GM19239 (cell line): ENCODE measurements at regions not wholly inside any gene's neighbourhood (a gene's known extent, or its start where the extent isn't known, plus 50 kb on each side); places are given as distances from the start of the nearest gene placed in this dataset.

Experiments
- DNase-seq: peaks from one replicate; pipeline ENCODE4 v3.0.0; 2011; ENCODE audit warnings: low spot score; ENCODE audit not compliant: insufficient read length
- FAIRE-seq: peaks from 2 replicates; lab custom pipeline; 2011; peaks lifted over from hg19 to GRCh38; lab: Jason Lieb, UNC

DNA sequence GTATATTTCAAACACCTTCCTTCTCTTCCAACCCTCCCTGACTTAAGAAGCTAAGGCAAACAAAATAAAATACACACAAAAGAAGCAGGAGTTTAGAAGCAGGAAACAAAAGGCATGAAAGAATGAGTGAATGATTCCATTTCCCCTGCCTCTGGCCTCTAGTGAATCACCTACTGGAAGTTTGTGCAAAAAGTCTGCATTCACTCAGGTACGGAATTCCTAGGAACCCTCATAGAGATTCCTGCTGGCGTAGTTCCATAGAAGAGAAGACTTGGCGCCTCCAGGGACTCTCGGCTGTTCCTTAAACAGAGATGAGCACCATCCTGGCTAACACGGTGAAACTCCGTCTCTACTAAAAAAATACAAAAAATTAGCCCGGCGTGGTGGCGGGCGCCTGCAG, 125.9 kb upstream of the TBL1X start:
- DNase-seq (no peak), FAIRE-seq (no peak)

DNA sequence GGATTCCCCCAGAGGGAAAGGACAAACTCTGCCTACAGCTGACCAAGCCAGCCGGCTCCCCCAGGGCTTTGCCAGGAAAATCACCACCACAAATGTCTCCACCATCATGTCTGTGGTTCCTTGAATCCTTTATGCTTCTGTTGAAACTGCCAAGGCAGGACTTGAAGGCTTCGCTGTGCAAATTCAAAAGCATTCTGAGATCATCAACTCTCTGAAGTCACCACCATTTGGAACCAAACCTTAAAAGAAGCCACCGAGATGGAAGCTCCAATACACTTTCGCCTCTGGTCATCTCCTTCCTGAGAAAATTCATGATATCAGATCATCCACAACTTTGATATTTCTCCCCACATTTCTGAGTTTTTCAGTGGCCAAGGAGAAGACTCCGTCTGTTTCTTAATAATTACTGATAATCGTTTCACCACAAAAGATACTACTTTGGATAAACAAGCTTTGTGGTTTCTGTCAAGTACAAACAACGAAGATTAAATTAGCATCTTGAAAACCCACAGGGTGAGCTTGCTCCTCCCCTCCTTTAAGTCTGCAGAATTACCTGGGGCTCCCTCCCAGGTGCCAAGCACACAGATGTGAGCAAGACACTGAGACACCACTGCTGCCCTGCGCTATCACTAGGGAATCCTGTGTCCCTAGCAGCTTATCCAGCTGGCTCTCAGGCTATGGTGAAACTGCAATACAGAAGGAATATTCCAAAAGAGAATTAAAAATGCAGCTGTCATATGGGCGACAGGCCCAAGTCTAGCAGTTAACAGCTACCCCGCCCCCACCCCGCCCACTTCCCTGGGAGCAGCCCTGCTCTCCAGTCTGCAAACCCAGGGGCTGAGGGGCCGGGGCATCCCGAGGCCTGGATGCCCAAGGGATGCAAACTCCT, 125.0 kb upstream of the TBL1X start:
- DNase-seq (no peak), FAIRE-seq (no peak)

DNA sequence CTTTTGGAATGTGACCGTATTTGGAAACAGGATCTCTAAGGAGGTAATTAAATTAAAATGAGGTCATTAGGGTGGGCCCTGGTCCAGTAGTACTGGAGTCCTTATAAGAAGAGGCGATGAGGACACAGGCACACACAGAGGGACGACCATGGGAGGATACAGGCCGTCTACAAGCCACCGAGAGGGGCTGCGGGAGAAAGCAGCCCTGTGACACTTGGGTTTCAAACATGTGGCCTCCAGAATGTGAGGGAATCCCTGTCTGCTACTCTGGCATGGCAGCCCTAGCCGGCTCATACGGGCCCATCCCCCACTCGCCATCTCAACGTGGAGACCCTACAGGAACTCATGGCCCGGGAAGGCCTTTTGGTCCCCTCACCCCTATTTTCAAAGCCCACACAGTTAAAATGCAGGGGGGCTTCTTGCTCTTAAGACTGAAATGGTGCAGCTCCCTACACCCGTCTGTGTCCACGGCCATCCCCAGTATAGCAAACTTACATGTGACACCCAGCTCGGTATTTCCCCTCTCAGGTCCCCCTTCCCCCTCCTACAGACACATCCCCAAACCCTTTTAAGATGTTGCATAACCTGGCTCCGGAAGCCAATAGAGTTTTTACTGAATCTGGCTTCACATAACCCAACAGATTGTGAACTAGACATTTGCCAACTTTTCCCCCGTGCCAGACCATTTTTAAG, 124.1 kb upstream of the TBL1X start:
- DNase-seq: no peak

DNA sequence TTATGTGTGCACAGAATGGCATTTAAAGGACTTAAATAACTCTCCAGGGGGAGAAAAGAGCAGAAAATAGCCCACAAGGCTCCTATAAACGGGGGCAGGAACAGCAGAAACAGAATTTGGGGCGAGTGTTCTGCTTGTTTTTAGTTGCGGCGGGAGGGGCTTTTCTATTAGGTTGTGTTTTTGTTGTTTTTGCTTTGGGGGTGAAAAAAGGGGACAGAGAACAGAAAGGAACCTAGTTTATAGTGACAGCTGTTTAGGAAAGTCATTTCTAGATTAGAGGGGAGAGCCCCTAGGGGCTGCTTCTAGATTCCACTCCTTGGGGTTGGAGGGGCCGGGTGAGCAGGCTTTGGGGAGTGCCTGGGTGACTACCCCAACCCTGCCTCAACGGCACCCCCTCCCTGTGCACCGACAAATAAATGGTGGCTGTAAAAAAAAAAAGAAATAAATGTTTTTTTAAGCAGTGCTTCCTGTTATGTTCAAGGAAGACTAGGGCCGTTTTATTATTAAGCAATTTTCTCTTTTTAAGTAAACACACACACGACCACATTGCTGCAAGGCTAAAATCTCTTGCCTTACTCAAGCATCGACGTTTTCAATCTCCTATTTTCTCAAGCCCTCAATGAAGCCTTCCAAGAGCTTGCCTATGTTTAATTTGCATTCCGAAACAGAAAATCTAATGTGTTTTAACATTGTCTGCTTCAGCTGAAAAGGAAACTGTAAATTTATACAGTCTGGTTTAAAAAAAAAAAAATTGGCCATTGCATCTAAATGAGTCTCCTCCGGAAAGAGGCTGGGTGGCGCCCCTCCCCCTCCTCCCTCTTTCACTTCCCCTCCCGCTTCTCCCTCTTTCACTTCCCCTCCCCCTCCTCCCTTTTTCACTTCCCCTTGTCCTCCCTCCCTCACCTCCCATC, 123.3 kb upstream of the TBL1X start:
- no peak for DNase-seq
- peak; percentile 92 for FAIRE-seq

More for the DNA sequence above, 124.1 kb upstream of the TBL1X start:
- peak; percentile 51 for FAIRE-seq

DNA sequence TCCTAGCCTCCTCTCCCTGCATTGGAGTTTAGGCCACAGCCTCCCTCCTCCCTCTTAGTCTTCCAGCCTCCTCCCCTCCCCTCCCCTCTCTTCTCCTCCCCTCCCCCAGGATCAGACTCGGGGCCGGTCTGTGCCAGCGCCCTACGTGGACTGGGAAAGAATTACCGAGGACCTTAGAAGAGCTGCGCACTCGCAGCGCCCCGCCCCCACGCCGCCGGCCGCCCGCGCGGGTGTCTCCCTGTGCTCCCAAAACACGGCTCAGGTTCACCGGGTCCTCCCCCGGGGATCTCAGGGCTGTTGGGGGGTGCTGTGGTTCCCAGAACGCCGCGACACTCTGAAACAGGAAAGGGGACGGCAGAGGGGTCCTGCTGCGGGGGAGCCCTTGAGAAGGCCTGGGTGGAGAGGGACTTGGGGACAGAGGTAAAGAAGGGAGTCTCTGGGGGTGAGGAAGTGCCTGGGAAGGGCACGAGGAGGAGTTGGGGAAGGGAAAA, 122.3 kb upstream of the TBL1X start:
- no peak for FAIRE-seq
- DNase-seq: no peak

DNA sequence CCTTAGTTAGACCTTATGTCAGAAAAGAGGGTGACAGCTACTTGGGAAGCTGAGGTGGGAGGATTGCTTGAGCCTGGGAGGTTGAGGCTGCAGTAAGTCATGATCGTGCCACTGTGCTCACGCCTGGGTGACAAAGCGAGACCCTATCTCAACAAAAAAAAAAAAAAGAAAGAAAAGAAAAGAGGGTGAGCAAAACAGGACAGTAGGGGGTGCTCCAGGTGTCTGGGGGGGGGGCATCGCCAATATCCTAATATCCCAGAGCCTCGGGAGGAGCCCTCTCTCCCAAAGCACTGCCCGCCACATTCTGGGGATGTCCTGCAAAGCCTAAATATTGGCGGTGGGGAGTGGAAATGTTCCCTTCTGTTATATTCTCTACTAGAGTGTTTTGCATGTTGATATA, 120.9 kb upstream of the TBL1X start:
- FAIRE-seq (no peak), DNase-seq (no peak)

DNA sequence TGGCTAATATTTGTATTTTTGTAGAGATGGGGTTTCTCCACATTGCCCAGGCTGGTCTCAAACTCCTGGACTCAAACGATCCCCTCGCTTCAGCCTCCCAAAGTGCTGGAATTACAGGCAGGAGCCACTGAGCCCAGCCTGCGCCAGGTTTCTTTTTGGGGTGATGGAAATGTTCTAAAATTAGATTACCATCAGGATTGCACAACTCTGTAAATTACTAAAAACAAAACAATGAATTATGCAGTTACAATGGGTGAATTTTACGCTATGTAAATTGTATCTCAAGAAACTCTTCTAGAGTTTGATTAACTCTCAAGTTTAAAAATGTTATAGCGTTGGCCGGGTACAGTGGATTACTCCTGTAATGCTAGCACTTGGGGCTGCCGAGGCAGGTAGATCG, 118.9 kb upstream of the TBL1X start:
- no peak for FAIRE-seq
- no peak for DNase-seq

DNA sequence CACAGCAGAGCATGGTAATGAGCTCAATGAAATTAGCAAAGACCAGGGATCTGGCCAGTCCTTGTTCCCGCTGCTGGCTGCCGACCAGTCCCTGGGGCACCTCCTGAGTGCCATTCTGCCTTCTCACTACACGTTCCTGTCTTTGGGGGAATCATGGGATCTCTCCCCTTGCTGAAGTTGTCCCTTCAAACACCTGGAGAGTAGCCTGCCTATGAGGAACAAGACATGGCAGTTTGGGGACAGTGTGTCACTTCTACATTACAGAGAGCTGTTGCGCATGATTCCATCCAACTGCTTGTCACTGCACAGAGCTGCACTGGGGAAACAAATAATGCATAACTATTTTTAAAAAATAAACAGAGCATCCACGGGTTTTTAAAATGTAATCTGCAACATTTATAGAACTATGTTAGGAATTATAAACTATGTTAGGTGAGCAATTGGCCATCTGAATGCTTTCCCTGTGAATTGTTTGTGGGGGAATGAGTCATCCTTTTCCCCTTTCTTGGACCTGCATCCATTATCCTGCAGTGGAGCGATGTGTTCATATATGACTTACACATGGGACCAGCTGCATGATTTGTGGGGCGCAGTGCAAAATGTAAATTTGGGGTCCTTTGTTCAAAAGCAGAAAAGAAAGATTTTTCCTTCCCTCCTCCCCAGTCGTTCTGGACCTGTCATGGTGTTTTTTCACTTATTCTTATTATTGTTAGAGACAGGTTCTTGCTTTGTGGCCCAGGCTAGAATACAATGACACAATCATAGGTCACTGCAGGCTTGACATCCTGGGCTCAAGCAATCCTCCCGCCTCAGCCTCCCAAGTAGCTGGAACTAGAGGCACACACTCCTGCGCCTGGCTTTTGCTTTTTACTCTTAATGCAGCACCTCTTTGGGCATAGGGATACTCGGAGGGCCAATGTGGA, 115.0 kb upstream of the TBL1X start:
- FAIRE-seq: no peak
- no peak for DNase-seq

DNA sequence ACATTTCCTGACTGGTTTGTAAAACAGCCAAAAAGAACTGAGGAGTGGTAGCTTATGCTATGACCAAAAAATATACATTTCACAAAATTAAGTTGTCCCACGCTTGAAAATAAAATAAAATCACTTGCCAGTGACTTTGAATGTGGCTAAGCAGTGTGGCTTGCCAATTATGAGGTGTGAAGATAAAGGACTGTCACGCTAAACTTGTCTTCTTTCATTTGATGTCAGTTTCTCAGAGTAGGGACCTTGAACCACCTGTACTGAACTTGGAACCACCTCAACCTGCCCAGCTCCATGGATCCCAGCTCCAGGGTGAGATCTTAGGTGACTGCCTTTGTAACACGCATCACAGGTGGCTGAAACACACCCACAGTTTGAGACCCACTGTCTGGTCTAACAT, 113.7 kb upstream of the TBL1X start:
- FAIRE-seq (peak; percentile 59), DNase-seq (no peak)

DNA sequence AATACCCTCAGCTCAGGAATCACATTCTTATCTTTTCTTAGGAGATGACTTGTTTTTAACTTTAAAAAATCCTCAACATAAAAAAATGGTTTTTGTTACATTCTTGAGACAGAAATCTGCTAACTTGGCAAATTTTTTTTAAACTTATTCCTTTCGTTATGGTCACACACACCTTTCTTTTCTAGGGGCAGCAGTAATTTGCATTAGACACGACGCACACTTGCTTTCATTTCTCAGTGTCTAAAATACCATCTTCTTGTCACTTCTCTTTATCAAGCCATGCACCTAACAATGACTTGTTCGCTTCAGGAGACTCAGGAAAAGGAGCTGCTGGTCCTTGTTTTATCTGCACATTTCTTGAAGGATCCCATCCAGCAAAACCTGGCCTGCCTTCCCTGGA, 112.6 kb upstream of the TBL1X start:
- FAIRE-seq (no peak), DNase-seq (no peak)

DNA sequence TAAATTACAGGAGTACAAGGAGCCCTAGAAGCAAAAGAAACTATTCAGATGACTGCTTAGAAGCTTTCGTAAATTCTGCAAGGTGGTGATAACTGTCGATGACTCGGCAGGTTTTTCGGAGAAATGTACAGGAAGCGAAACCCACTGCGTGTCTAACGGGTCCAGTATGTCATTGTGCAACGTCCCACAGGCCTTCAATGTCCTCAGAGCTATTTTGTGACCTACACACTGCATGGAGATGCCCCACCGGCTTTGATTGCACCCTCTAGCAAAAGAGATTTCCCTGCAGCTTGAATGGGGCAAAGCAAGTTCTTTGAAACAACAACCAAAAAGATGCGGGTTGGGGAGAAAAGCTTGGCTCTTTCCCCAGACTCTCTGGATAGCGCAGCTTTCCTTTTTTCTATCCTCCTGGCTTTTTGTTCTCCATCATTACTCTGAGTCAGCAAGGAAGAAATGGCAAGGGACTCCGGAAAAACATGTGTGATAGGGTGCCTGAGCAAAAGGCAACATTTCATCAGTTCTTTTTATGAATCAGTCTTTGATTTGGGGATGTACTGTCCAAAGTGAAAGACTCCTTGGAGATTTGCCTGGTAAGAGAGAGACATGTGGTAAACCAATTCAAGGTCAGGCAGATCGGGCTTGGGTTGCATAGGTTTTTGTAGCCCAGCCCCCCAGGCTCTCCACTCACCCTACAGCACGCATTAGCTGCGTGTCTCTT, 112.0 kb upstream of the TBL1X start:
- DNase-seq (no peak), FAIRE-seq (peak; percentile 98)

DNA sequence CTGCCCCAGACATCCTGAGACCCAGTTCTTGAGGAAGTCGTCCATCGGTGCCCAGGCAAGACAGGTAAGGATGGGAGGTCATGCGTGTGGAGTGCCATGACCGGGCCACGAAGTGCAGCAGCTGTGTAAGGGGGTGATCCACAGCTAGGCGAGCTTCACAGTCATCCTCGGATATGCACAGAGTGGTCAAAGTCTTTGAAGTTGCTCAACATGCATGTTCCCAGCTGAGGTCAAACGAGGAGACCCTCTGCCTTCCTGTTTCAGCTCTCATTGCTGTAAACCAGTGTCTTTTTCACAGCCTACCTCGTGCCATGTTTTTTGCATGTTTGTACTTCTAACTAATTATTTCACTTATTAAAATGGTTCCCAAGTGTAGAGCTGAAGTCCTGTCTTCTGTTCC, 109.9 kb upstream of the TBL1X start:
- no peak for DNase-seq
- no peak for FAIRE-seq

DNA sequence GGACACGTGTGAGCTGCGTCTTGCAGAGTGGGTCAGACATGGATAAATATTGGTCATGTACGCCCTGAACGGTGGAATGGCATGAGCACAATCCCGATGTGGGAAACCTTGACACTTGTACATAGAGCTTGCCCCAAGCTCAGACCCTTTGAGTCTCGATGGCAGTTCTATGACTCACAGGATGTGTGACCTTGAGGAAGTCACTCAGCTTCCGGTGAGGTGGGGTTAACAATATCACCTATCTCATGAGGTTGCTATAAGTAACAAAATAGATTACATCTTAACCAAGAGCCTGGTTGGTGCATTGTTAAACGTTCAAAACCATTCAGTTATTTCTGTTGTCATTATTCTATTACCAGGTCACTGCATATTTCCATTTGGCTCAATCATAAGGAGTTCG, 109.1 kb upstream of the TBL1X start:
- DNase-seq: no peak
- no peak for FAIRE-seq

DNA sequence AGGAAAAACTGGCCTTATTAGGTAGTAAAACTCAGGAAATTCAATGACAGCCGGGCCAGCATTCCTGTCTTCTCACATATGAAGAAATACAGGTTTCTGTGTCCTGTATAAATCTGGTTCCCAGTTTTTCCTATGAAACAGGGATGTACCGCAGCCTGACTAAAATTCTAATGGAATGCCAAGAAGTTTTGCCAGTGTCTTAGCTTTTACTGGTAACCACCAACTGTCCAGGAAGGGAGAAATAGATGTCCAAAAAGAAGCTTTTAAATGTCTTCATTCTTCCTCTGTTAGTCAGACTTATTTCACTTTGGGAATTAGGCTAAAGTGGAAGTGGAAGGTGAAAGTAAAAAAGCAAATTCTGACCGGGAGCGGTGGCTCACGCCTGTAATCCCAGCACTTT, 108.0 kb upstream of the TBL1X start:
- no peak for FAIRE-seq

DNA sequence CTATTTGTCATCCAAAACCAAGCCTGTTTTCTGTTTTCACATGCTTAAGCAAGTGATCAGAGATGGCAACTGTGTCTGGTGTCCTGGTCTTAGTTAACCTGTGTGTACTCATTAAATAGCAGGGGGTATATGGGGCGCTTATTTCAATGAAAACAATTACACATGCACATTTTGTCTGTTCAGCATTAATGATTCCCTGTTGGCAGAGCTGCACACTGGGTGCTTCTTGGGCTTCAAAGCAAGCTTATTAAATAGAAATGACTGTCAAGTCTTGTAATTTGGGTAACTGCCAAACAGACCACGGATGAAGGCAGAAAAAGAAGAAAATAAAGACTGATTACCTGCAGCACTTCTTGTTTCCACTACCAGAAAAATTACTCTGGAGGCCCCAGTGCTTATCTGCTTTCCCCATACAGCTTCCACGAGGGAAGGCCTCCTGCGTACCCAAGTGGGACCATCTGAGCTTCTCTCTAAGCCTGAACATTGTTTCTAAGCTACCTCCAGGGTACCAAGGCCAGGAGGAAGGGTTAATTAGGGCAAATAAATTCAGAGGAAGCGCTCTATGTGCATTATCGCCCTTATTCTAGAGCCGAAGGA, 107.2 kb upstream of the TBL1X start:
- DNase-seq (no peak), FAIRE-seq (no peak)

More for the DNA sequence above, 108.0 kb upstream of the TBL1X start:
- no peak for DNase-seq

DNA sequence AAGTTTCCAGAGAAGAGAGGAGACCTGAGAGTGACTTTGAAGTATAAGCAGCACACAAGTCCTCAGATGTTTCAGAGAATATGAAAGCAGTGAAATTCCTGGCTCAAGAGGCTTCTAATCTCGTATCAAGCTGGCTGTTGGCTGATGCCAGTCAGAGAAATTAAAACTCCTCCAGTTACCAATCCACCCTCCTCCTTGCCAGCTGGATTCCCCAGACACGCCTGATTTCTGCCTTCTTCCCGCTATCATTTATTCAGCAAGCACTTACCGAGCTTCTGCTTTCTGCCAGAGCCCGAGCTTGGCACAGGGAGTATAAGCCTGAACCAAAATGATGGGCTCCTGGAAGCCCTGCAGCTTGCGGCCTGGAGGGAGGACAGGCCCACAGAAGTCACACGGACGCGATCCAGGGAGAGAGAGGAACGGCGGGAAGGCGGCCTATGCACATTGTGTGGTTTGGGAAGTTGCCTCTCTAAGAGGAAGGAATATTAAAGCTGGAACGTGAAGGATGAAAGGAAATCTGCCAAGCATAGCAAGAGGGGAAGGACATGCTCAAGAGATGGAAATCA, 102.4 kb upstream of the TBL1X start:
- no peak for DNase-seq
- no peak for FAIRE-seq

DNA sequence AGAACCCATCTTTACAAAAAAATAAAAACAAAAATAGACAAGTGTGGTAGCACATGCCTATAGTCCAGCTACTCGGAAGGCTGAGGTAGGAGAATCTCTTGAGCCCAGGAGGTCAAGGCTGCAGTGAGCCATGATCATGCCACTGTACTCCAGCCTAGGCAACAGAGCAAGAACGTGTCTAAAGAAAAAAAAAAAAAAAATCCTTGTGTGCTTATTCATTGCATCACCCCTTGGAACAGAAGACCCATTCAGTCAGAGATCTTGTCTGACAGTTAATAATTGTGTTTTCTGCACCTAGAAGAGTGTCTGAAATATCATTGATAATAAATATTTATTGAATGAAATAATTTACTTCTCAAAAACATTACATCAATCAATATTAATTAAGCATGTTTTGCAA, 97.4 kb upstream of the TBL1X start:
- DNase-seq: no peak
- no peak for FAIRE-seq

DNA sequence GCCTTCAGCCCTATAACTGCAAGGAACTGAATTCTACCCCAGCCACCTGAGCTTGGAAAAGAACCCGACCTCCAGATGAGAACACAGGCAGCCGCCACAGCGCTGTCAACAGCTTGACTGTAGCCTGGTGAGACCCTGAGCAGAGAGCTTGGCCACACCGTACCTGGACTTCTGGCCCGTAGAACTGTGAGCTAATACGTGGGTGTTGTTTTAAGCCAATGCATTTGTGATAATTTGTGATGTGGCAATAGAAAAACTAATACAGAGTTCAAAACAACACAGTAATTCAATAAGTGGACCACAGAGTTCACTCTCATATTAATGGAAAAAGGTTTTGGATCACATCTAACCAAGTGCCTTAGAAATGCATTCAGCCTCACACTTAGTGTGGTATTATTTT, 96.6 kb upstream of the TBL1X start:
- FAIRE-seq: no peak
- DNase-seq: no peak
